ENCODE measurements at regions not wholly inside any gene's neighbourhood (a gene's known extent, or its start where the extent isn't known, plus 50 kb on each side); places are given as distances from the start of the nearest gene placed in this dataset.

DNA sequence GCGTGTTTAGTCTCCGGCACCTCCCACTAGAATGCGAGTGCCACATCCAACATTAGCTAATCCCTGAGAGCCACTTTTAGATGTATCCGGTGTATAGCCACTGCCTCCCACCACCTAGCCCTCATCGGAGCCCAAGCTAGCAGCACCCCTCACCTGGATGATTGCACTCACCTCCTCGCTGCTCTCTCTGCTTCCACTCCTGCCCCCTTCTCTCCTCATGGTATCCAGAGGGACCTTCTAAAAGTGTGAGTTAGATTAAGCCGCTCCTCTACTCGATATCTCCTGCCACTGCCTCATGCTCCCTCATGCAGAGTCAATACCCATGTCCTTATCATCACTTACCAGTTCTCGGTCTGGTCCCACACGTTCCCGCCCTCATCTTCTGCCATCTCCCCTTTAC, 125.3 kb downstream of the RAB11FIP2 start:
- no peak for DNase-seq (ENCODE audit: low spot score)
- no peak overlapping the region for H3K4me3 ChIP-seq
- TF ChIP-seq, protein P1, sequence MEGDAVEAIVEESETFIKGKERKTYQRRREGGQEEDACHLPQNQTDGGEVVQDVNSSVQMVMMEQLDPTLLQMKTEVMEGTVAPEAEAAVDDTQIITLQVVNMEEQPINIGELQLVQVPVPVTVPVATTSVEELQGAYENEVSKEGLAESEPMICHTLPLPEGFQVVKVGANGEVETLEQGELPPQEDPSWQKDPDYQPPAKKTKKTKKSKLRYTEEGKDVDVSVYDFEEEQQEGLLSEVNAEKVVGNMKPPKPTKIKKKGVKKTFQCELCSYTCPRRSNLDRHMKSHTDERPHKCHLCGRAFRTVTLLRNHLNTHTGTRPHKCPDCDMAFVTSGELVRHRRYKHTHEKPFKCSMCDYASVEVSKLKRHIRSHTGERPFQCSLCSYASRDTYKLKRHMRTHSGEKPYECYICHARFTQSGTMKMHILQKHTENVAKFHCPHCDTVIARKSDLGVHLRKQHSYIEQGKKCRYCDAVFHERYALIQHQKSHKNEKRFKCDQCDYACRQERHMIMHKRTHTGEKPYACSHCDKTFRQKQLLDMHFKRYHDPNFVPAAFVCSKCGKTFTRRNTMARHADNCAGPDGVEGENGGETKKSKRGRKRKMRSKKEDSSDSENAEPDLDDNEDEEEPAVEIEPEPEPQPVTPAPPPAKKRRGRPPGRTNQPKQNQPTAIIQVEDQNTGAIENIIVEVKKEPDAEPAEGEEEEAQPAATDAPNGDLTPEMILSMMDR (IDR thresholded peaks at IDR 0.05), result no peak
- H3K36me3 ChIP-seq, result no peaks in the 10 kb centered on the region
- no peaks in the 10 kb centered on the region for H3K9me3 ChIP-seq
- H3K4me1 ChIP-seq, result no peaks in the 10 kb centered on the region
- no peaks in the 10 kb centered on the region for H3K27me3 ChIP-seq
- H3K27ac ChIP-seq, result no peak overlapping the region

DNA sequence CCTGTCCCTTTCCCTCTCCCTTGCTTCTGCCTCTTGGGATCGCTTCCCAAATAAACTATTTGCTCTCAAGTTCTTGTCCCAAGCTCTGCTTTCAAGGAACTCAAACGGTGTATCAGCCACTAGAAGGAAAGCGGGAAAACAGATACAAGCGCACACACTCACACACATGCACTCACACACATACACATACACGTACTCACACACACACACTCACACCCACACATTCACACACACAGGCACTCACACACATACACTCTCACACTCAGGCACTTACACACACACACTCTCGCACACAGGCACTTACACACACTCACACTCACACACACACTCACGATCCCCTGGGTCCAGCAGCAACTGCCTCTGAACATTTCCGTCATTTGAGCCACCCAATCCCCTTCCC, 121.9 kb downstream of the RAB11FIP2 start:
- TF ChIP-seq, protein P1 (IDR thresholded peaks at IDR 0.05), result no peak
- no peaks in the 10 kb centered on the region for H3K27me3 ChIP-seq
- H3K4me1 ChIP-seq, result no peaks in the 10 kb centered on the region
- H3K36me3 ChIP-seq, result no peaks in the 10 kb centered on the region
- no peak for DNase-seq (ENCODE audit: low spot score)
- H3K27ac ChIP-seq, result no peak overlapping the region
- H3K4me3 ChIP-seq, result no peak overlapping the region
- no peaks in the 10 kb centered on the region for H3K9me3 ChIP-seq

GRCh38 chr10:117925369-117925768, 121.4 kb downstream of the RAB11FIP2 start:
- Histone ChIP-seq H3K36me3 (no peaks in the 10 kb centered on the region), H3K27ac (no peak overlapping the region), H3K4me3 (no peak overlapping the region), H3K4me1 (no peaks in the 10 kb centered on the region), H3K27me3 (no peaks in the 10 kb centered on the region), H3K9me3 (no peaks in the 10 kb centered on the region)
- no peak for DNase-seq (ENCODE audit: low spot score)
- TF ChIP-seq, protein P1 (IDR thresholded peaks at IDR 0.05), result no peak

DNA sequence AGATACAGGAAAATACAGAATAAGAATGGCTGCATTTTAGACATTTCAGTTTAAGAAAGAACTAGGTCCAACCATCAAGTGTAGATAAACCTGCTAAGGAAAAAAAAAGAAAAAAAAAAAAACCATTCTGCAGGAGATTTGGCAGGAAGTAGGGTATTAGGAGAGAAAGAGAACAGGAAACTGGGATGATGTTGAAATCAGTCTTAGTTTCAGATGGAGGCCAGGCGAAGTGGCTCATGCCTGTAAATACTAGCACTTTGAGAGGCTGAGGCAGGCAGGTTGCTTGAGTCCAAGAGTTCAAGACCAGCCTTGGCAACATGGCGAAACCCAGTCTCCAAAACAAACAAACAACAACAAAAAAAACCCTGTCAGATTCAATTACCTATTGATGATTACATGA, 120.2 kb downstream of the RAB11FIP2 start:
- DNase-seq (ENCODE audit: low spot score), result no peak
- H3K4me3 ChIP-seq, result no peak overlapping the region
- TF ChIP-seq, protein P1 (IDR thresholded peaks at IDR 0.05), result no peak
- no peaks in the 10 kb centered on the region for H3K4me1 ChIP-seq
- H3K27me3 ChIP-seq, result no peaks in the 10 kb centered on the region
- H3K36me3 ChIP-seq, result no peaks in the 10 kb centered on the region
- no peaks in the 10 kb centered on the region for H3K9me3 ChIP-seq
- H3K27ac ChIP-seq, result no peak overlapping the region

- TF ChIP-seq, protein P1 (IDR thresholded peaks at IDR 0.05), result no peak
Measured at GRCh38 chr10:117927332-117927731, 119.4 kb downstream of the RAB11FIP2 start.

DNA sequence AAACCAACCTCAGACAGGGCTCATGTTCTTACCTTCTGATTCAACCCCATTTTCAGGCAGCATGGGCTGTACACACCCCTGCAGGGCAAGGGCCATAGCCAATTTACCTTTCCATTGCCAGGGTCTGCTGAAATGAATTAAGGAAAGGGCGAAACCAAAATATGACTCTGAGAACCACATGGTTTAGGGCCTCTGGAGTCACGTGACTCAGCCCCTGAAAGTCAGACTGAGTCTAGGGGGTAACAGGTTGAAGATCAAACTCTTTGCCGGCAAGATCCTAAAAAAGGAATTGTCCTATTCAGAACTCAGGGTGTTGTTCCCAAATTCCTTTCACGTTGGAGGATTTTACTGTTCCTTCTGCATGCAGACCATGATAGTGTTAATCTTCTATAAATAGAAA, 118.9 kb downstream of the RAB11FIP2 start:
- H3K27ac ChIP-seq, result no peak overlapping the region
- H3K27me3 ChIP-seq, result no peaks in the 10 kb centered on the region
- H3K4me1 ChIP-seq, result no peaks in the 10 kb centered on the region
- no peak overlapping the region for H3K4me3 ChIP-seq
- DNase-seq (ENCODE audit: low spot score), result no peak
- H3K9me3 ChIP-seq, result no peaks in the 10 kb centered on the region
- H3K36me3 ChIP-seq, result no peaks in the 10 kb centered on the region
- TF ChIP-seq, protein P1 (IDR thresholded peaks at IDR 0.05), result no peak

More at GRCh38 chr10:117927332-117927731, 119.4 kb downstream of the RAB11FIP2 start:
- no peak for DNase-seq (ENCODE audit: low spot score)
- H3K9me3 ChIP-seq, result no peaks in the 10 kb centered on the region
- H3K27ac ChIP-seq, result no peak overlapping the region
- H3K27me3 ChIP-seq, result no peaks in the 10 kb centered on the region
- no peaks in the 10 kb centered on the region for H3K36me3 ChIP-seq
- no peak overlapping the region for H3K4me3 ChIP-seq
- H3K4me1 ChIP-seq, result no peaks in the 10 kb centered on the region

Data from right atrium auricular region (tissue), 2 donors.